ENCODE measurements at regions not wholly inside any gene's neighbourhood (a gene's known extent, or its start where the extent isn't known, plus 50 kb on each side); places are given as distances from the start of the nearest gene placed in this dataset.
"Not testable (repeated sequence)": the region's sequence is repeated elsewhere in the genome, so short reads cannot be mapped to it uniquely, and the experiment has no call there.

- no peak for DNase-seq
Measured at GRCh38 chr4:111045992-111046391, 423.1 kb upstream of the PITX2 start.

GRCh38 chr4:111046811-111047210 is 423.9 kb upstream of the PITX2 start:
- DNase-seq: no peak

GRCh38 chr4:111048316-111048715 is 425.4 kb upstream of the PITX2 start:
- no peak for DNase-seq

GRCh38 chr4:111064342-111064993 is 441.6 kb upstream of the PITX2 start:
- DNase-seq: no peak

GRCh38 chr4:111066001-111066400 is 443.1 kb upstream of the PITX2 start:
- DNase-seq: no peak

GRCh38 chr4:111066447-111066846 is 443.6 kb upstream of the PITX2 start:
- no peak for DNase-seq

- DNase-seq: no peak
Measured at GRCh38 chr4:111066887-111067286, 444.0 kb upstream of the PITX2 start.

GRCh38 chr4:111068883-111069282 is 446.0 kb upstream of the PITX2 start:
- DNase-seq: no peak

GRCh38 chr4:111070390-111070789 is 447.5 kb upstream of the PITX2 start:
- no peak for DNase-seq

- no peak for DNase-seq
Measured at GRCh38 chr4:111074523-111075114, 451.7 kb upstream of the PITX2 start.

GRCh38 chr4:111076299-111076698 is 453.4 kb upstream of the PITX2 start:
- DNase-seq: not testable (repeated sequence)

- DNase-seq: no peak
Measured at GRCh38 chr4:111108153-111108552, 485.3 kb upstream of the PITX2 start.

- no peak for DNase-seq
Measured at GRCh38 chr4:111113591-111113990, 490.7 kb upstream of the PITX2 start.

- no peak for DNase-seq
Measured at GRCh38 chr4:111115881-111116280, 493.0 kb upstream of the PITX2 start.

- DNase-seq: no peak
Measured at GRCh38 chr4:111120191-111120590, 497.3 kb upstream of the PITX2 start.

GRCh38 chr4:111126340-111126739 is 503.5 kb upstream of the PITX2 start:
- no peak for DNase-seq

GRCh38 chr4:111127841-111128240 is 505.0 kb upstream of the PITX2 start:
- no peak for DNase-seq

- DNase-seq: no peak
Measured at GRCh38 chr4:111128327-111128726, 505.4 kb upstream of the PITX2 start.

GRCh38 chr4:111136438-111136837 is 513.6 kb upstream of the PITX2 start:
- no peak for DNase-seq

GRCh38 chr4:111136967-111137366 is 514.1 kb upstream of the PITX2 start:
- DNase-seq: no peak

- DNase-seq: no peak
Measured at GRCh38 chr4:111143510-111143909, 520.6 kb upstream of the PITX2 start.

- no peak for DNase-seq
Measured at GRCh38 chr4:111154934-111155333, 532.1 kb upstream of the PITX2 start.

- not testable (repeated sequence) for DNase-seq
Measured at GRCh38 chr4:111164556-111164955, 541.7 kb upstream of the PITX2 start.

GRCh38 chr4:111174331-111174730 is 551.5 kb upstream of the PITX2 start:
- no peak for DNase-seq

GRCh38 chr4:111178231-111178630 is 555.4 kb upstream of the PITX2 start:
- no peak for DNase-seq

Measured in right hindlimb (tissue), 1 donor.